H9 (cell line): ENCODE measurements at regions not wholly inside any gene's neighbourhood (a gene's known extent, or its start where the extent isn't known, plus 50 kb on each side); places are given as distances from the start of the nearest gene placed in this dataset.
"Not testable (repeated sequence)": the region's sequence is repeated elsewhere in the genome, so short reads cannot be mapped to it uniquely, and the experiment has no call there.

Experiments used
- DNase-seq: peaks from one replicate; pipeline ENCODE4 v3.0.0-alpha.2; 2017
- H2AFZ ChIP-seq: one replicate; pipeline ENCODE4 v1.6.1; 2013; ENCODE audit warnings: mild to moderate bottlenecking, low read length, control low read depth, moderate library complexity
- H2AK5ac ChIP-seq: 2 replicates; pipeline ENCODE4 v1.6.1; 2013; ENCODE audit warnings: low read length, control low read depth, mixed read lengths; ENCODE audit not compliant: insufficient read length
- H2BK120ac ChIP-seq: one replicate; pipeline ENCODE4 v1.6.1; 2013; ENCODE audit warnings: low read depth, mild to moderate bottlenecking, low read length, control low read depth, inconsistent platforms; ENCODE audit not compliant: poor library complexity, severe bottlenecking
- H2BK12ac ChIP-seq: 2 replicates; pipeline ENCODE4 v1.6.1; 2013; ENCODE audit warnings: low read length, control low read depth, mixed read lengths, low read depth; ENCODE audit not compliant: insufficient read length
- H2BK15ac ChIP-seq: 2 replicates; pipeline ENCODE4 v1.6.1; 2013; ENCODE audit warnings: low read depth, low read length, control low read depth
- H2BK20ac ChIP-seq: one replicate; pipeline ENCODE4 v1.6.1; 2013; ENCODE audit warnings: low read depth, mild to moderate bottlenecking, low read length, control low read depth, inconsistent platforms; ENCODE audit not compliant: poor library complexity, severe bottlenecking
- H2BK5ac ChIP-seq: 2 replicates; pipeline ENCODE4 v1.6.1; 2013; ENCODE audit warnings: low read length, control low read depth, mixed read lengths; ENCODE audit not compliant: insufficient read length
- H3K14ac ChIP-seq: 2 replicates; pipeline ENCODE4 v1.6.1; 2013; ENCODE audit warnings: low read length, control low read depth; ENCODE audit not compliant: insufficient read depth
- H3K18ac ChIP-seq: 2 replicates; pipeline ENCODE4 v1.6.1; 2013; ENCODE audit warnings: low read depth, mild to moderate bottlenecking, mixed read lengths, low read length, control low read depth; ENCODE audit not compliant: insufficient read length
- H3K23ac ChIP-seq: 2 replicates; pipeline ENCODE4 v1.6.1; 2013; ENCODE audit warnings: low read length, control low read depth, mixed read lengths, low read depth; ENCODE audit not compliant: insufficient read length
- H3K23me2 ChIP-seq: 2 replicates; pipeline ENCODE4 v1.6.1; 2013; ENCODE audit warnings: low read depth, mild to moderate bottlenecking, mixed read lengths, low read length, control low read depth; ENCODE audit not compliant: insufficient read length, poor library complexity, severe bottlenecking
- H3K27ac ChIP-seq: 2 replicates; pipeline ENCODE4 v1.5.1; 2013; ENCODE audit warnings: low read length, control low read depth, mixed read lengths, low read depth; ENCODE audit not compliant: insufficient read length
- H3K27me3 ChIP-seq: 2 replicates; pipeline ENCODE4 v1.6.1; 2013; ENCODE audit warnings: low read length, control low read depth, inconsistent platforms; ENCODE audit not compliant: insufficient read depth
- H3K4ac ChIP-seq: 2 replicates; pipeline ENCODE4 v1.6.1; 2013; ENCODE audit warnings: low read depth, mild to moderate bottlenecking, control low read depth, inconsistent platforms, low read length, moderate library complexity
- H3K4me1 ChIP-seq: 2 replicates; pipeline ENCODE4 v1.6.1; 2013; ENCODE audit warnings: low read length, control low read depth, inconsistent platforms; ENCODE audit not compliant: insufficient read depth
- H3K4me2 ChIP-seq: 2 replicates; pipeline ENCODE4 v1.6.1; 2013; ENCODE audit warnings: low read length, control low read depth, mixed read lengths; ENCODE audit not compliant: insufficient read length, insufficient read depth
- H3K56ac ChIP-seq: 2 replicates; pipeline ENCODE4 v1.6.1; 2013; ENCODE audit warnings: low read depth, mild to moderate bottlenecking, mixed read lengths, low read length, control low read depth; ENCODE audit not compliant: insufficient read length
- H3K79me1 ChIP-seq: 2 replicates; pipeline ENCODE4 v1.6.1; 2013; ENCODE audit warnings: low read depth, mild to moderate bottlenecking, moderate library complexity, low read length, control low read depth, inconsistent platforms; ENCODE audit not compliant: insufficient read depth, poor library complexity, severe bottlenecking
- H3K79me2 ChIP-seq: 2 replicates; pipeline ENCODE4 v1.6.1; 2013; ENCODE audit warnings: low read length, control low read depth, inconsistent platforms; ENCODE audit not compliant: insufficient read depth
- H3K9ac ChIP-seq: 2 replicates; pipeline ENCODE4 v1.6.1; 2013; ENCODE audit warnings: low read length, control low read depth, mixed read lengths; ENCODE audit not compliant: insufficient read length; ENCODE audit errors: extremely low read depth
- H3K9me3 ChIP-seq: one replicate; pipeline ENCODE4 v1.6.1; 2013; ENCODE audit warnings: low read depth, low read length, inconsistent platforms; ENCODE audit not compliant: control insufficient read depth
- H3T11ph ChIP-seq: one replicate; pipeline ENCODE4 v1.6.1; 2013; ENCODE audit warnings: mild to moderate bottlenecking, low read length, control low read depth, inconsistent platforms
- H4K20me1 ChIP-seq: one replicate; pipeline ENCODE4 v1.6.1; 2013; ENCODE audit not compliant: control insufficient read depth, insufficient read length, insufficient read depth
- H4K5ac ChIP-seq: 2 replicates; pipeline ENCODE4 v1.6.1; 2013; ENCODE audit warnings: low read depth, mild to moderate bottlenecking, mixed read lengths, low read length, control low read depth; ENCODE audit not compliant: insufficient read length
- H4K8ac ChIP-seq: replicated peaks from 2 replicates; pipeline ENCODE4 v1.6.1; 2013; ENCODE audit warnings: low read length, control low read depth, mixed read lengths, low read depth; ENCODE audit not compliant: insufficient read length
- H4K91ac ChIP-seq: 2 replicates; pipeline ENCODE4 v1.6.1; 2013; ENCODE audit warnings: low read depth, mild to moderate bottlenecking, moderate library complexity, mixed read lengths, low read length, control low read depth; ENCODE audit not compliant: insufficient read length
- H3K27ac Mint-ChIP-seq, 3 experiments: 2 replicates in 2 of 3; 3 replicates in 1 of 3; pipeline ENCODE4 v1.8.0; 2020 to 2021; ENCODE audit warnings: mixed read lengths in 3 of 3, mild to moderate bottlenecking in 1 of 3, moderate library complexity in 1 of 3
- H3K27me3 Mint-ChIP-seq: 2 replicates; pipeline ENCODE4 v1.8.0; 2021; ENCODE audit warnings: low read depth, mild to moderate bottlenecking, moderate library complexity, mixed read lengths
- H3K36me3 Mint-ChIP-seq, 3 experiments: 2 replicates in 2 of 3; 3 replicates in 1 of 3; pipeline ENCODE4 v1.8.0; 2020 to 2021; ENCODE audit warnings: low read depth in 3 of 3, mixed read lengths in 3 of 3; ENCODE audit not compliant: insufficient read depth in 1 of 3
- H3K4me1 Mint-ChIP-seq, 2 experiments: 2 replicates each; pipeline ENCODE4 v1.8.0; 2020; ENCODE audit warnings: mixed read lengths in 2 of 2
- H3K4me3 Mint-ChIP-seq, 2 experiments: 2 replicates in 1 of 2; 3 replicates in 1 of 2; pipeline ENCODE4 v1.8.0; 2020 to 2021; ENCODE audit warnings: mild to moderate bottlenecking in 2 of 2, mixed read lengths in 2 of 2, moderate library complexity in 1 of 2
- H3K9me3 Mint-ChIP-seq, 2 experiments: 2 replicates in 1 of 2; 3 replicates in 1 of 2; pipeline ENCODE4 v1.8.0; 2020; ENCODE audit warnings: mild to moderate bottlenecking in 2 of 2, mixed read lengths in 2 of 2, moderate library complexity in 1 of 2
- WGBS: extraction: QIAGEN DNeasy Blood & Tissue Kit; methylation state at CpG from one replicate; pipeline ENCODE4 v1.1.7; 2013; ENCODE audit warnings: missing lambda C conversion rate, low lambda C conversion rate, mixed read lengths; ENCODE audit not compliant: insufficient read length; ENCODE audit errors: extremely low coverage; 5-methylcytosine and 5-hydroxymethylcytosine counted together
- TF ChIP-seq, protein P1 (sequence below): fragments of 200-600 bp; sonication (generic); conservative IDR thresholded peaks from 3 replicates; pipeline ENCODE4 v1.8.0; 2021; ENCODE audit warnings: antibody characterized with exemption, mild to moderate bottlenecking

DNA sequence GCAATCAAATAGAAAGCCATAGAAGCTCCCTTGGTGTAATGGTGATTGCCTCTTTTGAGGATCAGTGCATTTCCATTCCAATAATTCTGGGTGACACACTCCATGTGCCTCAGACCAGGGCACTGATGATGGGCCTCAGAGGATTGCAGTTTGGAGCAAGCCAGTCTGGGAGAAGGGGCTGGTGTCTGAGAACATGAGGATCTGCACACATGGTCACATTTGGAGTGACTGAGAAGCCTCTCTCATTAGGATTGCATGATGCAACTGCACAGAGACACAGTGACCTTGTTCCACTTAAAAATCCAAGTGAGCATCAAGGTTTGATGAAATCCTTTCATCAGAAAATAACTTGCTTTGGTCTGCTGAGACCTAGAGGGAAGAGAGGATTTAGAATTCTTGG, 216.4 kb downstream of the ANKRD30B start:
- Histone ChIP-seq H3K4ac (no peak overlapping the region), H3K4me1 (no peaks in the 10 kb centered on the region), H3K9me3 (peaks cover 77% of the 10 kb centered on the region), H4K5ac (no peak overlapping the region), H4K91ac (no peak overlapping the region), H2BK5ac (no peak overlapping the region), H3T11ph (no peak overlapping the region), H3K9ac (no peak overlapping the region), H2AFZ (no peak overlapping the region), H3K23me2 (no peaks in the 10 kb centered on the region), H3K27me3 (no peaks in the 10 kb centered on the region), H3K56ac (no peak overlapping the region), H3K79me2 (no peaks in the 10 kb centered on the region), H4K20me1 (no peaks in the 10 kb centered on the region), H2BK12ac (no peak overlapping the region), H2AK5ac (no peak overlapping the region), H2BK120ac (no peak overlapping the region), H3K23ac (no peak overlapping the region), H2BK20ac (no peak overlapping the region), H4K8ac (no peak overlapping the region), H3K79me1 (no peaks in the 10 kb centered on the region), H3K4me2 (no peak overlapping the region), H3K18ac (no peak overlapping the region), H3K27ac (no peak overlapping the region), H3K14ac (no peak overlapping the region), H2BK15ac (no peak overlapping the region)
- Mint-ChIP-seq H3K27ac (no peak overlapping the region), H3K36me3 (peaks cover 0 to 27% (median 19%) of the 10 kb centered on the region in 3 experiments; a peak in 5 of 7 replicates), H3K27me3 (peaks cover 2% of the 10 kb centered on the region), H3K4me1 (no peaks in the 10 kb centered on the region), H3K4me3 (no peak overlapping the region), H3K9me3 (peaks cover 0 to 32% of the 10 kb centered on the region in 2 experiments)
- TF ChIP-seq, protein P1, sequence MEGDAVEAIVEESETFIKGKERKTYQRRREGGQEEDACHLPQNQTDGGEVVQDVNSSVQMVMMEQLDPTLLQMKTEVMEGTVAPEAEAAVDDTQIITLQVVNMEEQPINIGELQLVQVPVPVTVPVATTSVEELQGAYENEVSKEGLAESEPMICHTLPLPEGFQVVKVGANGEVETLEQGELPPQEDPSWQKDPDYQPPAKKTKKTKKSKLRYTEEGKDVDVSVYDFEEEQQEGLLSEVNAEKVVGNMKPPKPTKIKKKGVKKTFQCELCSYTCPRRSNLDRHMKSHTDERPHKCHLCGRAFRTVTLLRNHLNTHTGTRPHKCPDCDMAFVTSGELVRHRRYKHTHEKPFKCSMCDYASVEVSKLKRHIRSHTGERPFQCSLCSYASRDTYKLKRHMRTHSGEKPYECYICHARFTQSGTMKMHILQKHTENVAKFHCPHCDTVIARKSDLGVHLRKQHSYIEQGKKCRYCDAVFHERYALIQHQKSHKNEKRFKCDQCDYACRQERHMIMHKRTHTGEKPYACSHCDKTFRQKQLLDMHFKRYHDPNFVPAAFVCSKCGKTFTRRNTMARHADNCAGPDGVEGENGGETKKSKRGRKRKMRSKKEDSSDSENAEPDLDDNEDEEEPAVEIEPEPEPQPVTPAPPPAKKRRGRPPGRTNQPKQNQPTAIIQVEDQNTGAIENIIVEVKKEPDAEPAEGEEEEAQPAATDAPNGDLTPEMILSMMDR, result no peak
- no peak for DNase-seq

DNA sequence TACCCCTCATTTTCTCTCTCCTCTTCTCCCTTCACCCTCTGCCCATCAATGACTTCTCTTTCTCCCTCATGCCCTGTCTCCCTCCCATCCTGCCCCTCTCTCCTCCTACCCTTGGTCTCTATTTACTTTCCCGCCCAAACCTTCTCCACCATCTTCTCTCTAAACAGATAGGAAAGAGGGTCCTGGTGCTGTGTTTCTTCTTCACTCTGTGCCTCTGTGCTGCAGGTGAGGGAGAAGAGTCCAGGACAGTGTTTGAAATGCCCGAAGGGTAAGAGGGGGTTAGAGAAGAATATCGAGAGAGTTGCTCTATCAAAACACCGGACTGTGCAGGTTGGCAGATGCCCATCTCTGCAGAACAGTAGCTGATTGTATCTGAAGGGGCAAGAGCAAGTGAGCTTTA, 217.0 kb downstream of the ANKRD30B start:
- H3K4me1 ChIP-seq, H3K4me2 ChIP-seq, H3K9ac ChIP-seq, H3K18ac ChIP-seq, H3K56ac ChIP-seq, H3K4me3 Mint-ChIP-seq, H2BK15ac ChIP-seq, H3K27ac ChIP-seq, H4K8ac ChIP-seq, H3K27me3 ChIP-seq, H2BK5ac ChIP-seq, H4K91ac ChIP-seq, H3K27me3 Mint-ChIP-seq, H3K23me2 ChIP-seq, H3K4me1 Mint-ChIP-seq, H2AFZ ChIP-seq, H2BK20ac ChIP-seq, H3K27ac Mint-ChIP-seq, H3K14ac ChIP-seq, H3K23ac ChIP-seq, H3K79me2 ChIP-seq, DNase-seq, H2BK12ac ChIP-seq, H2AK5ac ChIP-seq, H3K79me1 ChIP-seq, H2BK120ac ChIP-seq, H4K20me1 ChIP-seq, H3T11ph ChIP-seq, H3K4ac ChIP-seq, H4K5ac ChIP-seq: not testable (repeated sequence)
- peaks cover 82% of the 10 kb centered on the region for H3K9me3 ChIP-seq
- Mint-ChIP-seq H3K9me3 (peaks cover 0 to 27% of the 10 kb centered on the region in 2 experiments), H3K36me3 (peaks cover 0 to 27% (median 17%) of the 10 kb centered on the region in 3 experiments; a peak in 5 of 7 replicates)
- WGBS, result 100% methylated on average over 1 of the region's 4 CpGs
